Heart right ventricle (tissue), 16 donors: ENCODE measurements at regions not wholly inside any gene's neighbourhood (a gene's known extent, or its start where the extent isn't known, plus 50 kb on each side); places are given as distances from the start of the nearest gene placed in this dataset.

Experiments
- ATAC-seq, 8 donors: fragments of 200-7000 bp; cut with Tn5 transposase; one replicate each; pipeline ENCODE4 v1.9.1; 2020; ENCODE audit warnings: mild to moderate bottlenecking in 8 of 8, moderate library complexity in 8 of 8, moderate number of reproducible peaks in 1 of 8
- DNase-seq, 2 donors: peaks; one replicate each; pipeline ENCODE4 v3.0.0-alpha.2; 2020
- H3K27ac ChIP-seq, 10 donors: fragments of 200-600 bp; sonication (generic) in 2 of 10; one replicate each; pipeline versions ENCODE4 v1.5.0 to v1.8.0; 2020 to 2022; ENCODE audit warnings: mild to moderate bottlenecking in 3 of 10
- H3K27me3 ChIP-seq, 7 donors: fragments of 200-600 bp; one replicate each; pipeline ENCODE4 v1.8.0; 2021 to 2022; ENCODE audit warnings: mild to moderate bottlenecking in 2 of 7
- H3K36me3 ChIP-seq, 9 donors: fragments of 200-600 bp; sonication (generic) in 1 of 9; one replicate each; pipeline versions ENCODE4 v1.5.0 to v1.8.0; 2020 to 2022; ENCODE audit warnings: mild to moderate bottlenecking in 2 of 9
- H3K4me1 ChIP-seq, 9 donors: fragments of 200-600 bp; sonication (generic) in 1 of 9; one replicate each; pipeline versions ENCODE4 v1.5.0 to v1.8.0; 2020 to 2022; ENCODE audit warnings: mild to moderate bottlenecking in 4 of 9
- H3K4me3 ChIP-seq, 10 donors: fragments of 200-600 bp; sonication (generic) in 2 of 10; one replicate each; pipeline versions ENCODE4 v1.5.0 to v1.8.0; 2020 to 2022; ENCODE audit warnings: mild to moderate bottlenecking in 7 of 10, moderate library complexity in 2 of 10
- H3K9me3 ChIP-seq, 11 donors: fragments of 200-600 bp in 10 of 11; sonication (generic) in 2 of 11; one replicate each; pipeline versions ENCODE4 v1.5.0 to v1.8.0; 2013 to 2022; ENCODE audit warnings: mild to moderate bottlenecking in 2 of 11, control low read depth in 1 of 11, moderate library complexity in 1 of 11
- WGBS, 2 donors: extraction: QIAGEN DNeasy Blood & Tissue Kit; methylation state at CpG; one replicate each; pipeline ENCODE4 v1.1.7; 2013; ENCODE audit warnings: inconsistent platforms in 1 of 2; 5-methylcytosine and 5-hydroxymethylcytosine counted together
- intact Hi-C, 10 donors: fragments of 100-400 bp; cut with DNase I; formaldehyde crosslinking; loops; one replicate each; pipeline versions ENCODE4 v1.11.1 to v1.14.2; 2022
- TF ChIP-seq, protein P1 (sequence below), 9 donors: fragments of 200-600 bp; sonication (generic) in 2 of 9; IDR thresholded peaks; one replicate each; pipeline versions ENCODE4 v1.5.0 to v1.8.0; 2021 to 2022; ENCODE audit warnings: antibody characterized with exemption in 9 of 9, mild to moderate bottlenecking in 5 of 9, moderate library complexity in 1 of 9
- donor health status: Arrhythmogenic right ventricular cardiomyopathy.
- donor health status: ischemic (EF 13 %, LVEDD 7.1; RV severe dilation, severe dysfunction).
- donor health status: healthy with polysubstance abuse.
- donor health status: DM: no; HTN: yes; CAD: no.
- donor health status: DM: no; HTN: no; CAD: no.
- donor health status: ischemic (EF 25% LVEDD 6.9; RV normal size, moderate dysfunction).
- donor health status: ischemic (EF 25% LVEDD 5.7; RV mildly dilated, moderate dysfunction).
- donor health status: healthy.
- donor health status: DM: yes; HTN: yes; CAD: no.
- donor health status: Ischemic cardiomyopathy.
- donor health status: ischemic (EF 35%, LVEDD 5.7; RV mildly dilated, moderate dysfunction).
- donor health status: nonischemic (EF 11% LVEDD 7.7; RV severe dilation, severe dysfunction).
- donor health status: DM: yes; HTN: yes; CAD: no.
- donor health status: PGD.
- donor health status: ischemic (EF 29% LVEDD 5.4; RV normal size, mild dysfunction).
- donor health status: nonischemic (EF 23%, LVEDD 6.1; RV moderate dilation, normal function).

DNA sequence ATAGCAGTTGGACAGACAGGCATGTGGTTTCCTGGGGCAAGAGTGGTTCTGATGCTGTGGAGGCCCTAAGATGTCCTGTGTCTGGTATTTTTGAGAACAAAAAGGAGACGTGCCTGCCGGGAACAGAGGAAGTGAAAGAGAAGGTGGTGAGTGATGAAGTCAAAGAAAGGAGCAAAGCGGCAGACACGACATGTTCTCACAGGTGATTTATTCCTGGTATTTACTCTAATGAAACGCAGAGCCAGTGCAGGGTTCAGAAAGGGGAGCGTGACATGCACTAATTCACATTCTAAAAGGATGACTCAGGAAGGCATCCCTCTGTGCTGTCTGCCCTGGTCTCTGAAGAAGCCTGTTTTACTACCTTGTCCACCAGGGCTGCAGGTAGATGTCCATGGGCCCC is 211.0 kb downstream of the KCNE4 start:
- H3K27ac ChIP-seq, result no peak overlapping the region
- WGBS, 2 donors, result 34 to 46% methylated on average over 6 of the region's 6 CpGs
- ATAC-seq (no peak), DNase-seq (no peak)
- no peaks in the 10 kb centered on the region for H3K4me1 ChIP-seq
- no peaks in the 10 kb centered on the region for H3K36me3 ChIP-seq
- peaks cover 0 to 9% (median 0%) of the 10 kb centered on the region in 11 donors for H3K9me3 ChIP-seq
- intact Hi-C loops, result no loop called here
- peaks cover 0 to 5% (median 0%) of the 10 kb centered on the region in 7 donors for H3K27me3 ChIP-seq
- no peak overlapping the region for H3K4me3 ChIP-seq
- TF ChIP-seq, protein P1, sequence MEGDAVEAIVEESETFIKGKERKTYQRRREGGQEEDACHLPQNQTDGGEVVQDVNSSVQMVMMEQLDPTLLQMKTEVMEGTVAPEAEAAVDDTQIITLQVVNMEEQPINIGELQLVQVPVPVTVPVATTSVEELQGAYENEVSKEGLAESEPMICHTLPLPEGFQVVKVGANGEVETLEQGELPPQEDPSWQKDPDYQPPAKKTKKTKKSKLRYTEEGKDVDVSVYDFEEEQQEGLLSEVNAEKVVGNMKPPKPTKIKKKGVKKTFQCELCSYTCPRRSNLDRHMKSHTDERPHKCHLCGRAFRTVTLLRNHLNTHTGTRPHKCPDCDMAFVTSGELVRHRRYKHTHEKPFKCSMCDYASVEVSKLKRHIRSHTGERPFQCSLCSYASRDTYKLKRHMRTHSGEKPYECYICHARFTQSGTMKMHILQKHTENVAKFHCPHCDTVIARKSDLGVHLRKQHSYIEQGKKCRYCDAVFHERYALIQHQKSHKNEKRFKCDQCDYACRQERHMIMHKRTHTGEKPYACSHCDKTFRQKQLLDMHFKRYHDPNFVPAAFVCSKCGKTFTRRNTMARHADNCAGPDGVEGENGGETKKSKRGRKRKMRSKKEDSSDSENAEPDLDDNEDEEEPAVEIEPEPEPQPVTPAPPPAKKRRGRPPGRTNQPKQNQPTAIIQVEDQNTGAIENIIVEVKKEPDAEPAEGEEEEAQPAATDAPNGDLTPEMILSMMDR (IDR thresholded peaks at IDR 0.05), result no peak

DNA sequence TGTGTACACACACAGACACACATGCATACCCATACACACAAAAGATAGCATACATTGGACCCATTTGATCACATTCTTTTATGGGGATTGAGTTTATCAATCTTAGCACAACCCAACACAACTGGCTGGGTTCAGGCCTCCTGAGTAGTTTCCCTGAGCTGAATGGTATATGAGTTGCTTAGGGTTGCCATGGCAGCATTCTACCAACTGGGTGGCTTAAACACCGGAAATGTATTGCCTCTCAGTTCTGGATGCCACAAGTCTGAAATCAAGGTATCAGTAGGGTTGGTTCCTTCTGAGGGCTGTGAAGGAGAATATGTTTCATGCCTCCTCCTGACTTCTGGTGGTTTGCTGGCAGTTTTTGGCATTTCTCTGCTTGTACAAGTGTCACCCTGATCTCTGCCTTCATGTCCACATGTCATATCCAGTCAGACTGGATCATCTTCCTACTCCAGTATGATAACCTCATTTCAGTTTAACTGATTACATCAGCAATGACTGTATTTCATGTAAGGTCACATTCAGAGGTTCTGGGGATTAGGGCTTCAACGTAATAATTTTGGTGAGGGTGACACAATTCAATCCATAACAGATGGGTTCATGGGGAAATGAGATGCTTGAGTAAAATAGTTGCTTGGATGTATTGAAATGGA is 212.7 kb downstream of the KCNE4 start:
- ATAC-seq, result no peak
- Histone ChIP-seq H3K36me3 (no peaks in the 10 kb centered on the region), H3K9me3 (peaks cover 0 to 9% (median 0%) of the 10 kb centered on the region in 11 donors), H3K4me1 (no peaks in the 10 kb centered on the region), H3K4me3 (no peak overlapping the region), H3K27ac (no peak overlapping the region), H3K27me3 (peaks cover 0 to 5% (median 0%) of the 10 kb centered on the region in 7 donors)
- TF ChIP-seq, protein P1 (IDR thresholded peaks at IDR 0.05), result no peak
- no peak for DNase-seq
- intact Hi-C loops, result no loop called here
- WGBS, 2 donors, result 70 to 81% methylated on average over 2 of the region's 2 CpGs

DNA sequence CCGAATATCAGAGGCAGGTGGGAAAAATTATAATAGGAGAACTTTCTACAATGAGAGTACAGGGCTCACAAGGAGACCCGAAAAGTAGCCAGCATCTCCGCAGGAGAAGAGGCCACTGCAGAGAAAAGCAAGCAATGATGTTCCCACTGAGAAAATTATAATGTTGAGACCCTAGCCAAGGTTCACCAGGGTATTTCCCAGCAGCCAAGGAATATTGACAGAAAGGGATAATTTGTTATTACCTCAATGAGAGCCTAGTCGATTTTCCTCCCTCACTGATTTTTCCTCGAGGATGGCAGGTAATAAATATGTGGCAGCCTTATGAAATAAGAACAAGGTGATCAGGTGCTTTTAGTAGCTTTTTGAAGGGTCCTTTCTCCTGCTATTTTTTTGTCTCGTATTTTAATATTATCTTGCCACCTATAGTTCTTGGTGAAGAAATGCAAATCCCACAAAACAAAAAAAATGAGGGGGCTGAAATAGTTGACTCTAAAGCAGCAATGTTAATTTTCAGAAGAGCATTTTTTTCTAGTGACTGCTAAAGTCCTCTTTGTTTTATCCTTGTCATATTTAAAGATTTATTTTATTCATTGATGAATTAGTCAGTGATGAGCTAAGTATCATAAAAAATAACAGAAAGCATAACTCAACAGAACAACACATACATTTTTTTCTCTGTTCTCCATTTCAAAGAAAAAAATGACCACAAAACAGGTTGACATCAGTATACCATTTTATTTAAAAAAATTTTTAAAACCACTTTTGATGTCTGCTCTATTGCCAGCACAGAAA is 215.4 kb downstream of the KCNE4 start:
- Histone ChIP-seq H3K27ac (no peak overlapping the region), H3K4me1 (no peaks in the 10 kb centered on the region), H3K27me3 (no peaks in the 10 kb centered on the region), H3K36me3 (no peaks in the 10 kb centered on the region), H3K9me3 (no peaks in the 10 kb centered on the region), H3K4me3 (no peak overlapping the region)
- ATAC-seq (no peak), DNase-seq (no peak)
- intact Hi-C loops, result no loop called here
- 82 to 83% methylated on average over 6 of the region's 6 CpGs for WGBS, 2 donors
- TF ChIP-seq, protein P1 (IDR thresholded peaks at IDR 0.05), result no peak

DNA sequence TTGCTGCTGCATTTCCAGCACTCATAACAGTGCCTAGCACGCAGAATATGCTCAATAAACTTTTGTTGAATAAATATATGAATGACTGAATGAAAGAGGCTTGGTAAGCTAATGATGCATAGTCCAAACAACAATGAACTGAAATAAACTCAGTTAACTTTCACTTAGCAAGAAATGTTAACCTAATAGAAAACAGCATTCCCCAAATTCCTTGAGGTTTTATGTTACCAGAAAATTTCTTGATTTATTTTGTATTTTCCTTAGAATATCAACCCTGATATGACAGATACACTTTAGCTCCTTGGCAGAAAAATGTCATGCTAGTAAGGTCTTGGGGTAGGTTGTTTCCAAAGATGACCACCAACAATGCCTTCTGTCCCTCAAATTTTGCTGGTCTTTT is 217.4 kb downstream of the KCNE4 start:
- no peak for DNase-seq

More for the DNA sequence above, 217.4 kb downstream of the KCNE4 start:
- H3K4me3 ChIP-seq, result no peak overlapping the region
- H3K27ac ChIP-seq, result no peak overlapping the region
- intact Hi-C loops, result no loop called here
- TF ChIP-seq, protein P1 (IDR thresholded peaks at IDR 0.05), result no peak
- ATAC-seq, result no peak
- no peaks in the 10 kb centered on the region for H3K9me3 ChIP-seq
- no peaks in the 10 kb centered on the region for H3K36me3 ChIP-seq
- H3K27me3 ChIP-seq, result no peaks in the 10 kb centered on the region
- WGBS, 2 donors, result 86 to 90% methylated on average over 1 of the region's 1 CpG
- no peaks in the 10 kb centered on the region for H3K4me1 ChIP-seq
